OCI-LY1 (cell line): ENCODE measurements at regions not wholly inside any gene's neighbourhood (a gene's known extent, or its start where the extent isn't known, plus 50 kb on each side); places are given as distances from the start of the nearest gene placed in this dataset.

Experiments used
- H2AFZ ChIP-seq: fragments of 200-600 bp; sonication (generic), shearing (Covaris generic); 2 replicates; pipeline ENCODE4 v1.6.0; 2014; ENCODE audit warnings: antibody characterized with exemption, mild to moderate bottlenecking, low read length
- H3F3A ChIP-seq: fragments of 200-600 bp; sonication (generic), shearing (Covaris generic); 2 replicates; pipeline ENCODE4 v1.6.0; 2014; ENCODE audit warnings: mild to moderate bottlenecking, antibody characterized with exemption, low read length, moderate library complexity; ENCODE audit not compliant: insufficient read depth
- H3K27ac ChIP-seq: fragments of 200-600 bp; sonication (generic); 2 replicates; pipeline ENCODE4 v1.5.1; 2014; ENCODE audit warnings: low read length, mixed run types, mild to moderate bottlenecking, low read depth; ENCODE audit not compliant: poor library complexity, severe bottlenecking
- H3K27me3 ChIP-seq: fragments of 200-600 bp; sonication (generic); 2 replicates; pipeline ENCODE4 v1.6.0; 2014; ENCODE audit warnings: antibody characterized with exemption, mild to moderate bottlenecking, low read length, moderate library complexity; ENCODE audit not compliant: insufficient read depth
- H3K36me3 ChIP-seq: fragments of 200-600 bp; sonication (generic); 2 replicates; pipeline ENCODE4 v1.6.1; 2014; ENCODE audit warnings: mild to moderate bottlenecking, antibody characterized with exemption, low read length, moderate library complexity, mixed read lengths; ENCODE audit not compliant: insufficient read depth
- H3K4me1 ChIP-seq: fragments of 200-600 bp; sonication (generic); 2 replicates; pipeline ENCODE4 v1.5.1; 2014; ENCODE audit warnings: mild to moderate bottlenecking, low read length, moderate library complexity; ENCODE audit not compliant: insufficient read depth, severe bottlenecking
- H3K4me2 ChIP-seq: fragments of 200-600 bp; sonication (generic), shearing (Covaris generic); 2 replicates; pipeline ENCODE4 v1.6.1; 2014; ENCODE audit warnings: low read length
- H3K4me3 ChIP-seq: fragments of 200-600 bp; sonication (generic); 2 replicates; pipeline ENCODE4 v1.5.1; 2014; ENCODE audit warnings: low read length, low read depth, mild to moderate bottlenecking, mixed read lengths; ENCODE audit not compliant: poor library complexity, severe bottlenecking
- H3K79me2 ChIP-seq: fragments of 200-600 bp; shearing (Covaris generic); 2 replicates; pipeline ENCODE4 v1.6.1; 2016; ENCODE audit warnings: mixed run types, low read length, mixed read lengths; ENCODE audit not compliant: insufficient read depth
- H3K9ac ChIP-seq: fragments of 200-600 bp; sonication (generic), shearing (Covaris generic); 2 replicates; pipeline ENCODE4 v1.6.1; 2014; ENCODE audit warnings: mild to moderate bottlenecking, low read length, mixed read lengths
- H3K9me2 ChIP-seq: fragments of 200-600 bp; sonication (generic), shearing (Covaris generic); 2 replicates; pipeline ENCODE4 v1.6.1; 2014; ENCODE audit warnings: low read depth, mild to moderate bottlenecking, low read length, mixed read lengths
- H3K9me3 ChIP-seq: fragments of 200-600 bp; shearing (Covaris generic); 2 replicates; pipeline ENCODE4 v1.6.1; 2014; ENCODE audit warnings: low read length, mixed read lengths
- H4K20me1 ChIP-seq: fragments of 200-600 bp; sonication (generic), shearing (Covaris generic); 2 replicates; pipeline ENCODE4 v1.6.0; 2016; ENCODE audit warnings: mild to moderate bottlenecking, low read length; ENCODE audit not compliant: insufficient read depth
- CTCF ChIP-seq: fragments of 200-600 bp; sonication (generic), shearing (Covaris generic); IDR thresholded peaks from 2 replicates; pipeline ENCODE4 v1.5.1; 2017; ENCODE audit warnings: mild to moderate bottlenecking, antibody characterized with exemption, low read length, moderate library complexity, mixed read lengths
- EZH2 ChIP-seq: fragments of 200-600 bp; sonication (generic), shearing (Covaris generic); IDR thresholded peaks from 2 replicates; pipeline ENCODE4 v1.8.0; 2017; ENCODE audit warnings: borderline replicate concordance, mixed run types, mild to moderate bottlenecking, antibody characterized with exemption, low read length, moderate library complexity, mixed read lengths

GRCh38 chr16:16915771-16916170 lies 536.8 kb downstream of the NPIPA7 start:
- TF ChIP-seq EZH2 (no peak), CTCF (no peak)
- H3K4me2 ChIP-seq, result no peak overlapping the region
- H3F3A ChIP-seq, result no peaks in the 10 kb centered on the region
- no peak overlapping the region for H3K4me3 ChIP-seq
- no peaks in the 10 kb centered on the region for H4K20me1 ChIP-seq
- H3K9me2 ChIP-seq, result no peaks in the 10 kb centered on the region
- no peaks in the 10 kb centered on the region for H3K9me3 ChIP-seq
- H3K9ac ChIP-seq, result no peak overlapping the region
- no peaks in the 10 kb centered on the region for H3K36me3 ChIP-seq
- H3K27me3 ChIP-seq, result no peaks in the 10 kb centered on the region
- no peaks in the 10 kb centered on the region for H3K4me1 ChIP-seq
- no peaks in the 10 kb centered on the region for H3K79me2 ChIP-seq
- H2AFZ ChIP-seq, result no peak overlapping the region
- no peak overlapping the region for H3K27ac ChIP-seq

GRCh38 chr16:16917191-16917785 lies 538.3 kb downstream of the NPIPA7 start:
- no peak overlapping the region for H3K27ac ChIP-seq
- no peak overlapping the region for H3K9ac ChIP-seq
- no peaks in the 10 kb centered on the region for H3F3A ChIP-seq
- H3K9me3 ChIP-seq, result no peaks in the 10 kb centered on the region
- TF ChIP-seq EZH2 (no peak), CTCF (no peak)
- no peaks in the 10 kb centered on the region for H3K36me3 ChIP-seq
- H3K4me1 ChIP-seq, result no peaks in the 10 kb centered on the region
- H3K4me3 ChIP-seq, result no peak overlapping the region
- no peaks in the 10 kb centered on the region for H3K9me2 ChIP-seq
- H3K27me3 ChIP-seq, result no peaks in the 10 kb centered on the region
- no peak overlapping the region for H2AFZ ChIP-seq
- H3K79me2 ChIP-seq, result no peaks in the 10 kb centered on the region
- H4K20me1 ChIP-seq, result no peaks in the 10 kb centered on the region
- no peak overlapping the region for H3K4me2 ChIP-seq

- Histone ChIP-seq H2AFZ (no peak overlapping the region), H3K79me2 (no peaks in the 10 kb centered on the region), H3K27me3 (no peaks in the 10 kb centered on the region), H3K9me2 (no peaks in the 10 kb centered on the region), H3K9me3 (no peaks in the 10 kb centered on the region), H3K9ac (no peak overlapping the region), H3K4me1 (no peaks in the 10 kb centered on the region), H3K4me3 (no peak overlapping the region), H3K36me3 (no peaks in the 10 kb centered on the region), H3K4me2 (no peak overlapping the region), H4K20me1 (no peaks in the 10 kb centered on the region), H3K27ac (no peak overlapping the region), H3F3A (no peaks in the 10 kb centered on the region)
- TF ChIP-seq CTCF (no peak), EZH2 (no peak)
Observed at GRCh38 chr16:16923479-16923878, 544.5 kb downstream of the NPIPA7 start.
